ENCODE measurements at regions not wholly inside any gene's neighbourhood (a gene's known extent, or its start where the extent isn't known, plus 50 kb on each side); places are given as distances from the start of the nearest gene placed in this dataset.

DNA sequence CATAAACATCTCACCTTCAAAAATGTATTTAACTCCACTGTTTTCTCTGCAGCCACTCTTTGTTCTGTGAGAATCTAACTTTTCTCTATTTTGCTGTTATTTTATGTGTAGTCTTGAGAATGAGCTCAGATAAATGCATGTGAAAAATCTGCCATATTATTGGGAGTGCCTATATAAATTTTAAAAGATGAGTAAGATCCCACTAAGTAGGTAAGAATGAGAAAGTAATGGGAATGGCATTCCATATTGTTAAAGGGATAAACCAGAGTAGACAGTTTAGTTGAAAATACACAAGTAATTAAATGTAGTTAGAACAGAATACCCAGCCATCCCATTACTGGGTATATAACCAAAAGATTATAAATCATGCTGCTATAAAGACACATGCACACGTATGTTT lies 817.2 kb downstream of the FAM181B start:
- no peak for TF ChIP-seq FOXM1 (IDR thresholded peaks at IDR 0.05; ENCODE audit: borderline replicate concordance, low read depth)
- no peak for TF ChIP-seq TEAD4 (IDR thresholded peaks at IDR 0.05)
- no peak for TF ChIP-seq EGR1 (IDR thresholded peaks at IDR 0.05)
- no peak for TF ChIP-seq TAF1 (IDR thresholded peaks at IDR 0.05; ENCODE audit: low read depth)
- no peak for TF ChIP-seq YY1 (IDR thresholded peaks at IDR 0.05; ENCODE audit: low read depth)
- no peak for TF ChIP-seq CREB1 (IDR thresholded peaks at IDR 0.05; ENCODE audit: low read depth)
- TF ChIP-seq RAD21 (IDR thresholded peaks at IDR 0.05; ENCODE audit: low read depth), result no peak
- TF ChIP-seq ZBTB7A (IDR thresholded peaks at IDR 0.05; ENCODE audit: low read depth), result no peak
- TF ChIP-seq, protein P1, sequence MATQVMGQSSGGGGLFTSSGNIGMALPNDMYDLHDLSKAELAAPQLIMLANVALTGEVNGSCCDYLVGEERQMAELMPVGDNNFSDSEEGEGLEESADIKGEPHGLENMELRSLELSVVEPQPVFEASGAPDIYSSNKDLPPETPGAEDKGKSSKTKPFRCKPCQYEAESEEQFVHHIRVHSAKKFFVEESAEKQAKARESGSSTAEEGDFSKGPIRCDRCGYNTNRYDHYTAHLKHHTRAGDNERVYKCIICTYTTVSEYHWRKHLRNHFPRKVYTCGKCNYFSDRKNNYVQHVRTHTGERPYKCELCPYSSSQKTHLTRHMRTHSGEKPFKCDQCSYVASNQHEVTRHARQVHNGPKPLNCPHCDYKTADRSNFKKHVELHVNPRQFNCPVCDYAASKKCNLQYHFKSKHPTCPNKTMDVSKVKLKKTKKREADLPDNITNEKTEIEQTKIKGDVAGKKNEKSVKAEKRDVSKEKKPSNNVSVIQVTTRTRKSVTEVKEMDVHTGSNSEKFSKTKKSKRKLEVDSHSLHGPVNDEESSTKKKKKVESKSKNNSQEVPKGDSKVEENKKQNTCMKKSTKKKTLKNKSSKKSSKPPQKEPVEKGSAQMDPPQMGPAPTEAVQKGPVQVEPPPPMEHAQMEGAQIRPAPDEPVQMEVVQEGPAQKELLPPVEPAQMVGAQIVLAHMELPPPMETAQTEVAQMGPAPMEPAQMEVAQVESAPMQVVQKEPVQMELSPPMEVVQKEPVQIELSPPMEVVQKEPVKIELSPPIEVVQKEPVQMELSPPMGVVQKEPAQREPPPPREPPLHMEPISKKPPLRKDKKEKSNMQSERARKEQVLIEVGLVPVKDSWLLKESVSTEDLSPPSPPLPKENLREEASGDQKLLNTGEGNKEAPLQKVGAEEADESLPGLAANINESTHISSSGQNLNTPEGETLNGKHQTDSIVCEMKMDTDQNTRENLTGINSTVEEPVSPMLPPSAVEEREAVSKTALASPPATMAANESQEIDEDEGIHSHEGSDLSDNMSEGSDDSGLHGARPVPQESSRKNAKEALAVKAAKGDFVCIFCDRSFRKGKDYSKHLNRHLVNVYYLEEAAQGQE (IDR thresholded peaks at IDR 0.05; ENCODE audit: low read depth), result no peak
- TF ChIP-seq TCF12 (IDR thresholded peaks at IDR 0.05; ENCODE audit: low read depth), result no peak
- TF ChIP-seq EP300 (IDR thresholded peaks at IDR 0.05; ENCODE audit: borderline replicate concordance), result no peak
- no peak for TF ChIP-seq CEBPB (IDR thresholded peaks at IDR 0.05)
- TF ChIP-seq, protein P2, sequence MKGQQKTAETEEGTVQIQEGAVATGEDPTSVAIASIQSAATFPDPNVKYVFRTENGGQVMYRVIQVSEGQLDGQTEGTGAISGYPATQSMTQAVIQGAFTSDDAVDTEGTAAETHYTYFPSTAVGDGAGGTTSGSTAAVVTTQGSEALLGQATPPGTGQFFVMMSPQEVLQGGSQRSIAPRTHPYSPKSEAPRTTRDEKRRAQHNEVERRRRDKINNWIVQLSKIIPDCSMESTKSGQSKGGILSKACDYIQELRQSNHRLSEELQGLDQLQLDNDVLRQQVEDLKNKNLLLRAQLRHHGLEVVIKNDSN (IDR thresholded peaks at IDR 0.05), result no peak
- no peak for TF ChIP-seq NFIC (IDR thresholded peaks at IDR 0.05)
- TF ChIP-seq, protein P3, sequence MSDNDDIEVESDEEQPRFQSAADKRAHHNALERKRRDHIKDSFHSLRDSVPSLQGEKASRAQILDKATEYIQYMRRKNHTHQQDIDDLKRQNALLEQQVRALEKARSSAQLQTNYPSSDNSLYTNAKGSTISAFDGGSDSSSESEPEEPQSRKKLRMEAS (IDR thresholded peaks at IDR 0.05), result no peak

DNA sequence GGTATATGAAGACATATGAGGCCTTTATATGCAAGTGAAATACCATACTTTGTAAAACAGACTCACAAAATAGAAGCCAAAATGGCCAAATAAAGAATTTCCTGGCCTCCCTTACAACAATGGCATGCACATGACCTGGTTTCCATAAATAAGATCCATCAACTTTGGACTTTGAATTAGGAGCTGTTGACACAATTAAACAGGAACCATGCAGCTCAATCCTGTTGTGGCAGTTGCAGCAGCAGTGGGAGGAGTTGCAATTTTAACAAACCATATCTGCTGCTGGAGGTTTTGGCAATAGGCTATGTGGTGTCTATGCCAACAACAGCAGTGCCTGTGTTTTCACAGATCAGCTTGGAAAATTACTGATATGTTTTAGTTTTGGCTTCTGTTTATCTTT lies 818.6 kb downstream of the FAM181B start:
- TF ChIP-seq EP300 (IDR thresholded peaks at IDR 0.05; ENCODE audit: borderline replicate concordance) (no peak), ZBTB7A (IDR thresholded peaks at IDR 0.05; ENCODE audit: low read depth) (no peak), EGR1 (IDR thresholded peaks at IDR 0.05) (no peak), TAF1 (IDR thresholded peaks at IDR 0.05; ENCODE audit: low read depth) (no peak), CEBPB (IDR thresholded peaks at IDR 0.05) (no peak), FOXM1 (IDR thresholded peaks at IDR 0.05; ENCODE audit: borderline replicate concordance, low read depth) (no peak), CREB1 (IDR thresholded peaks at IDR 0.05; ENCODE audit: low read depth) (no peak), YY1 (IDR thresholded peaks at IDR 0.05; ENCODE audit: low read depth) (no peak), NFIC (IDR thresholded peaks at IDR 0.05) (no peak), RAD21 (IDR thresholded peaks at IDR 0.05; ENCODE audit: low read depth) (no peak)
- TF ChIP-seq, protein P3 (IDR thresholded peaks at IDR 0.05), result no peak
- TF ChIP-seq, protein P2 (IDR thresholded peaks at IDR 0.05), result no peak

DNA sequence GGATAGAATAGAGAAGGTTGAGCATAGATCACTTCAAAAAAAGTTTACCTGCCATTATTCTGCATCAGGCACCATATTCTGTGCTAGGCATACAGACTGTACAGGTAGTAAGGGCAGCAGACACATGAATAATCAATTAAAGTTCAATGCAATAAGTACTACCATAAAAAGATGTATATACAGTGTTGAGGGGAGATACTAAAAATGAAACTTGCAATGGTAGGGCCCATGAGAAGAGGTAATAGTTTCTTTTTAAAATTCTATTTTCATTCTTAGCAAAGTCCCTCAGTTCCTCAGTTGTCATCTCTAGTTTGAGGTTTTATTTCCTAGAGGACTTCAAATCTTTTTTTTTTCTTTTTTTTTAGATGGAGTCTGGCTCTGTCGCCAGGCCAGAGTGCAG lies 819.9 kb downstream of the FAM181B start:
- TF ChIP-seq EP300 (IDR thresholded peaks at IDR 0.05; ENCODE audit: borderline replicate concordance) (no peak), CREB1 (IDR thresholded peaks at IDR 0.05; ENCODE audit: low read depth) (no peak), NFIC (IDR thresholded peaks at IDR 0.05) (no peak), RAD21 (IDR thresholded peaks at IDR 0.05; ENCODE audit: low read depth) (no peak), EGR1 (IDR thresholded peaks at IDR 0.05) (no peak), CEBPB (IDR thresholded peaks at IDR 0.05) (no peak)
- TF ChIP-seq, protein P1 (IDR thresholded peaks at IDR 0.05; ENCODE audit: low read depth), result no peak
- TF ChIP-seq, protein P3 (IDR thresholded peaks at IDR 0.05), result no peak

DNA sequence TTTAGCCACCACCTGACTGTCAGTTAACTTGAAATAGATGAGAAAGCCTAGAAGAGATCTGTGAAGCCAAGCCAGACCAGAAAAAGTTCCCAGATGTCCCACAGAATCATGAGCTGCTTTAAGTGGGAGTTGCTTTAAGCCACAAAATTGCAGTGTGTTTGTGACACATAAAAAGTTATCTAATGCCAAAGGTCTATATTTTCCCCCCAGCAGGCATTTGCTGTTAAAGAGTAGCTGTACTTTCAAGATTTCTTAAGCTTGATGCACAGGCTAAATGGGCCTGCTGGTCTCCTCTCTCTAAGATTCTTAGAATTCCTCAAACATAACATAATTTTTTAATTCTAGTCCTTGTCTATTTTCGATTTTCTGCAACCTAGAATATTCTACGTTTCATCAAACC lies 825.7 kb downstream of the FAM181B start:
- TF ChIP-seq, protein P2 (IDR thresholded peaks at IDR 0.05), result no peak
- no peak for TF ChIP-seq FOXM1 (IDR thresholded peaks at IDR 0.05; ENCODE audit: borderline replicate concordance, low read depth)
- TF ChIP-seq, protein P3 (IDR thresholded peaks at IDR 0.05), result no peak
- no peak for TF ChIP-seq YY1 (IDR thresholded peaks at IDR 0.05; ENCODE audit: low read depth)
- TF ChIP-seq TAF1 (IDR thresholded peaks at IDR 0.05; ENCODE audit: low read depth), result no peak
- no peak for TF ChIP-seq ZBTB7A (IDR thresholded peaks at IDR 0.05; ENCODE audit: low read depth)
- no peak for TF ChIP-seq CREB1 (IDR thresholded peaks at IDR 0.05; ENCODE audit: low read depth)
- TF ChIP-seq RAD21 (IDR thresholded peaks at IDR 0.05; ENCODE audit: low read depth), result no peak
- TF ChIP-seq EP300 (IDR thresholded peaks at IDR 0.05; ENCODE audit: borderline replicate concordance), result no peak
- TF ChIP-seq EGR1 (IDR thresholded peaks at IDR 0.05), result no peak
- TF ChIP-seq, protein P1 (IDR thresholded peaks at IDR 0.05; ENCODE audit: low read depth), result no peak
- no peak for TF ChIP-seq NFIC (IDR thresholded peaks at IDR 0.05)
- no peak for TF ChIP-seq TEAD4 (IDR thresholded peaks at IDR 0.05)
- no peak for TF ChIP-seq TCF12 (IDR thresholded peaks at IDR 0.05; ENCODE audit: low read depth)

Data from Ishikawa (cell line).